SK-N-SH (cell line): ENCODE measurements at regions not wholly inside any gene's neighbourhood (a gene's known extent, or its start where the extent isn't known, plus 50 kb on each side); places are given as distances from the start of the nearest gene placed in this dataset.
"Not testable (repeated sequence)": the region's sequence is repeated elsewhere in the genome, so short reads cannot be mapped to it uniquely, and the experiment has no call there.

Source experiments
- CTCF ChIA-PET: fragments of 300-600, 350-600 bp; formaldehyde crosslinking; extraction: SDS; loops from one replicate; lab custom pipeline; 2021; lab: Yijun Ruan, JAX
- POLR2A ChIA-PET: fragments of 350-600 bp; sonication (Branson Sonifier 250); formaldehyde crosslinking; extraction: SDS; loops from one replicate; lab custom pipeline; 2020; ENCODE audit warnings: antibody characterized with exemption, inconsistent platforms; lab: Yijun Ruan, JAX
- DNase-seq: peaks from one replicate; pipeline ENCODE4 v3.0.0; 2012
- H2AFZ ChIP-seq: fragments of 200-600 bp; sonication (generic); 2 replicates; pipeline ENCODE4 v1.8.1; 2016; ENCODE audit warnings: antibody characterized with exemption, mild to moderate bottlenecking, low read depth
- H3F3A ChIP-seq: fragments of 200-600 bp; sonication (generic); replicated peaks from 2 replicates; pipeline ENCODE3; 2016; ENCODE audit warnings: antibody characterized with exemption, mild to moderate bottlenecking; ENCODE audit not compliant: insufficient read depth
- H3K27ac ChIP-seq, 2 experiments: fragments of 200-500 bp in 1 of 2; fragments of 200-600 bp in 1 of 2; sonication (Bioruptor generic) in 1 of 2; sonication (generic), shearing (Covaris generic) in 1 of 2; 2 replicates each; pipeline versions ENCODE4 v1.5.1 to v1.6.1; 2014 to 2016; ENCODE audit warnings: low read depth in 2 of 2, inconsistent platforms in 1 of 2, low read length in 1 of 2, mild to moderate bottlenecking in 1 of 2, mixed read lengths in 1 of 2
- H3K27me3 ChIP-seq: fragments of 200-600 bp; sonication (generic), shearing (Covaris generic); 2 replicates; pipeline ENCODE4 v1.6.1; 2016; ENCODE audit warnings: mixed run types; ENCODE audit not compliant: insufficient read depth
- H3K36me3 ChIP-seq, 2 experiments: fragments of 200-500 bp in 1 of 2; fragments of 200-600 bp in 1 of 2; sonication (Bioruptor generic) in 1 of 2; sonication (generic) in 1 of 2; replicated peaks in 1 of 2; 2 replicates each; pipeline versions ENCODE3 to v1.5.1; 2014 to 2016; ENCODE audit warnings: low read length in 1 of 2, mild to moderate bottlenecking in 1 of 2; ENCODE audit not compliant: insufficient read depth in 2 of 2, control insufficient read depth in 1 of 2
- H3K4me1 ChIP-seq, 2 experiments: fragments of 200-500 bp in 1 of 2; fragments of 200-600 bp in 1 of 2; sonication (Bioruptor generic) in 1 of 2; sonication (generic), shearing (Covaris generic) in 1 of 2; 2 replicates each; pipeline versions ENCODE4 v1.5.1 to v1.6.1; 2014 to 2016; ENCODE audit warnings: low read depth in 1 of 2, low read length in 1 of 2, mixed run types in 1 of 2; ENCODE audit not compliant: insufficient read depth in 2 of 2, control insufficient read depth in 1 of 2
- H3K4me2 ChIP-seq: fragments of 200-600 bp; sonication (generic), shearing (Covaris generic); 2 replicates; pipeline ENCODE4 v1.6.1; 2017; ENCODE audit warnings: mixed run types
- H3K4me3 ChIP-seq, 2 experiments: fragments of 200-500 bp in 1 of 2; fragments of 200-600 bp in 1 of 2; sonication (Bioruptor generic) in 1 of 2; sonication (generic), shearing (Covaris generic) in 1 of 2; 2 replicates each; pipeline versions ENCODE4 v1.5.1 to v1.8.1; 2014 to 2016; ENCODE audit warnings: low read depth in 2 of 2, inconsistent platforms in 1 of 2, low read length in 1 of 2, mild to moderate bottlenecking in 1 of 2, mixed read lengths in 1 of 2, moderate library complexity in 1 of 2
- H3K79me2 ChIP-seq: fragments of 200-600 bp; sonication (generic); 2 replicates; pipeline ENCODE4 v1.8.1; 2017; ENCODE audit warnings: mild to moderate bottlenecking; ENCODE audit not compliant: insufficient read depth
- H3K9ac ChIP-seq: fragments of 200-600 bp; sonication (generic); 2 replicates; pipeline ENCODE4 v1.6.1; 2017; ENCODE audit warnings: mixed run types
- H3K9me2 ChIP-seq: fragments of 200-600 bp; sonication (generic); 2 replicates; pipeline ENCODE4 v1.6.1; 2017; ENCODE audit warnings: mixed run types
- H3K9me3 ChIP-seq: fragments of 200-600 bp; sonication (generic); 2 replicates; pipeline ENCODE4 v1.6.1; 2017; ENCODE audit warnings: mixed run types, mild to moderate bottlenecking, moderate library complexity
- H4K20me1 ChIP-seq: fragments of 200-600 bp; sonication (generic); 2 replicates; pipeline ENCODE4 v1.6.1; 2017; ENCODE audit warnings: mild to moderate bottlenecking, mixed run types; ENCODE audit not compliant: insufficient read depth
- FOSL2 ChIP-seq: IDR thresholded peaks from 2 replicates; pipeline ENCODE4 v1.4.0; 2012; ENCODE audit warnings: low read depth, mild to moderate bottlenecking, moderate library complexity, borderline replicate concordance
- JUND ChIP-seq: IDR thresholded peaks from 2 replicates; pipeline ENCODE4 v1.4.0; 2012
- MXI1 ChIP-seq: IDR thresholded peaks from 2 replicates; pipeline ENCODE4 v1.6.1; 2012; ENCODE audit warnings: mild to moderate bottlenecking, low read depth, low read length, improper control_type of control experiment
- NRF1 ChIP-seq: IDR thresholded peaks from 2 replicates; pipeline ENCODE4 v1.6.1; 2012; ENCODE audit warnings: low read depth, mild to moderate bottlenecking, low read length
- SIN3A ChIP-seq: IDR thresholded peaks from 2 replicates; pipeline ENCODE4 v1.6.1; 2012; ENCODE audit warnings: low read depth, mild to moderate bottlenecking, low read length, moderate library complexity, borderline replicate concordance
- SMC3 ChIP-seq: IDR thresholded peaks from 2 replicates; pipeline ENCODE4 v1.6.1; 2012; ENCODE audit warnings: low read depth, low read length, improper control_type of control experiment
- TCF12 ChIP-seq: IDR thresholded peaks from 2 replicates; pipeline ENCODE4 v1.4.0; 2012
- TEAD4 ChIP-seq: IDR thresholded peaks from 2 replicates; pipeline ENCODE4 v1.4.0; 2012; ENCODE audit warnings: mild to moderate bottlenecking, borderline replicate concordance; ENCODE audit not compliant: insufficient read depth
- USF1 ChIP-seq: IDR thresholded peaks from 2 replicates; pipeline ENCODE4 v1.4.0; 2012; ENCODE audit warnings: low read depth, borderline replicate concordance
- ZBTB33 ChIP-seq: IDR thresholded peaks from 2 replicates; pipeline ENCODE4 v1.4.0; 2012; ENCODE audit warnings: low read depth, borderline replicate concordance
- WGBS: methylation state at CpG from one replicate; pipeline ENCODE4 v1.1.6; 2017; ENCODE audit warnings: low lambda C conversion rate; 5-methylcytosine and 5-hydroxymethylcytosine counted together
- TF ChIP-seq, protein P1 (sequence below): IDR thresholded peaks from 2 replicates; pipeline ENCODE4 v1.6.1; 2012; ENCODE audit warnings: mild to moderate bottlenecking, low read depth, low read length, moderate library complexity

DNA sequence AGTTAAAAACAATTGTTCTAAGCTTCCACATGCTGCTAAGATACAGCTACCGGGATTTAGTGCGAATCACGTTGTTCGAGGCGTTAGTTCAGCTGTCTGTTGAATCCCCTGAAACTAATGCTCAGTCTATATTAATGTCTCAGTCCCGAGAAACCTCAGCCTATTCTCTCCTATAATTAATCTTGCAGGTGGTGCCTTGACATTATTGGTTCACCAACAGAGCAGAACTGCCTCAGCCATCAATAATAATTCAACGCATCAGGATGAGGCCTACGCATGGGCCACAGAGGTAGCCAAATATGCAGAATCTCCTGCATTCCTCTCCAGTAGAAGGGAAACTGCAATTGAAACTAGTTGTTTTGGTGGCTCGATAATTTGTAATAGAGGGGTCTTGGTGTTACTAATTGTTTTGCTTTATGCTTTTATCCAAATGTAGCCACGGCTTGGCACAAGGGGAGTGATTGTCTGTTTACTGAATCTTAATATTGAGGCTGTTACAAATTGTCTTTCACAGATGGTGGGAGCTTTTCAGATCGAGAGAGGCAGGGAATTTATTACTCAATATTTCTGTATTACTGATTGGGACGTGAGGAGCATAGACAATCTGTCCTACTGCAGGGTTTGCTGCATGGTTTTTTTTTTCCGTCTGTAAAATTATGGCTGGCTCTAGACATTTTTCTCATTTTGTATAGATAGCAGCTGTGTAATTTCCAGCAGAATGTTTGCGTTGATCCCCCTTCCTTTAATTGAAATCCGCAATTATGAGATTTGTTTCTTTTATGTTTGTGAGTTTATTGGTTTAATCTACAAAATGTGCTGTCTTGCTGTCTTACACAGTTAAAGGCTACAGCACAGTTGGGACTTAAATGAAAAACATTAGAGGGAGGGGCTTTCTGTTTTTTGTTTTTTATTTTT lies 1036.5 kb upstream of the NOVA1 start:
- CTCF ChIA-PET = no interaction called here
- POLR2A ChIA-PET = no interaction called here
- 41% methylated on average over 15 of the region's 15 CpGs for WGBS

DNA sequence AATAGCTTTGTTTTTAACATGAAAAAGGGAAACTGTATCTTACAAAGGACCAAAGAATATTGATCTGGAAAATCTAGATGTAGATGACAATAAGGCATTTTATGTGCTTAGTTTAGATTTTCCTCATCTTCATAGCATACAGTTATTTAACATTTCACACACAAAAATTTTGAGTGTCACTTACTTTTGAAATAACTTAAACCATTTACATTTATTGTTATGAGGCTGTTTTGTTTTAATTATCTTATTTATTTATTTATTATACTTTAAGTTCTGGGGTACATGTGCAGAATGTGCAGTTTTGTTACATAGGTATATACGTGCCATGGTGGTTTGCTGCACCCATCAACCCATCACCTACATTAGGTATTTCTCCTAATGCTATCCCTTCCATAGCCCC lies 1042.9 kb upstream of the NOVA1 start:
- H3K4me2 ChIP-seq, H3K9me2 ChIP-seq, CTCF ChIA-PET, DNase-seq, H3F3A ChIP-seq, H3K36me3 ChIP-seq, H2AFZ ChIP-seq, H3K4me1 ChIP-seq, H3K4me3 ChIP-seq, POLR2A ChIA-PET, H3K27ac ChIP-seq, H3K27me3 ChIP-seq, H3K9ac ChIP-seq, H3K9me3 ChIP-seq, H3K79me2 ChIP-seq, H4K20me1 ChIP-seq: not testable (repeated sequence)
- WGBS = 87% methylated on average over 1 of the region's 1 CpG

More for the DNA sequence above, 1036.5 kb upstream of the NOVA1 start:
- Histone ChIP-seq H3K36me3 (no peaks in the 10 kb centered on the region), H3K27ac (no peak overlapping the region), H4K20me1 (no peaks in the 10 kb centered on the region), H3K4me1 (no peaks in the 10 kb centered on the region), H3K9me3 (no peaks in the 10 kb centered on the region), H3K4me3 (no peak overlapping the region), H3K9me2 (no peaks in the 10 kb centered on the region), H3K4me2 (no peak overlapping the region), H3K9ac (no peak overlapping the region), H3K27me3 (no peaks in the 10 kb centered on the region), H2AFZ (no peak overlapping the region), H3F3A (no peaks in the 10 kb centered on the region), H3K79me2 (no peaks in the 10 kb centered on the region)
- TF ChIP-seq USF1 (no peak), JUND (no peak), SMC3 (no peak)
- DNase-seq = no peak

DNA sequence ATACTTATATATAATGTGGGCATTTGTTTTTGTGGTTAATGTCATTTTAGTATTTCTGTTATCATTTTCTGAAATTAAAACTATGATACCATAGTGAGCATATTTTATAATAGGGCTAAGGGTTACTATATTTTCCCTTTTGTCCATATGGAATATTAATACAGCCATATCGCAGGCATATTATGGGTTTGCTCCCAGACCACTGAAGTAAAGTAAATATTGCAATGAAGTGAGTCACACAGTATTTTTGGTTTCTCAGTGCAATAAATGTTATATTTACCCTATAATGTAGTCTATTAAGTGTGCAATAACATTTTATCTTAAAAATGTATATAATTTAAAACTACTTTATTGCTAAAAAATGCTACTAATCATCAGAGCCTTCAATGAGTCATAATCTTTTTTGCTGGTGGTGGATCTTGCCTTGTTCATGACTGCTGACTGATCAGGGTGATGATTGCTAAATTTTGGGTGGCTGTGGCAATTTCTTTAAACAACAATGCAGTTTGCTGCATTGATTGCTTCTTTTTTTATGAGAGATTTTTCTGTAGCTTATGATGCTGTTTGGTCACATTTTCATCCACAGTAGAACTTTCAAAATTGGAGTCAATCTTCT lies 1044.5 kb upstream of the NOVA1 start:
- no peaks in the 10 kb centered on the region for H3K27me3 ChIP-seq
- H3K36me3 ChIP-seq = peaks cover 0 to 4% of the 10 kb centered on the region in 2 experiments
- H3K4me1 ChIP-seq = no peaks in the 10 kb centered on the region
- H3K27ac ChIP-seq = no peak overlapping the region
- H3K4me2 ChIP-seq = no peak overlapping the region
- no peak overlapping the region for H3K9ac ChIP-seq
- no peaks in the 10 kb centered on the region for H4K20me1 ChIP-seq
- no peak overlapping the region for H2AFZ ChIP-seq
- no peaks in the 10 kb centered on the region for H3K9me2 ChIP-seq
- DNase-seq = no peak
- ChIA-PET CTCF (no interaction called here), POLR2A (no interaction called here)
- no peaks in the 10 kb centered on the region for H3K9me3 ChIP-seq
- no peaks in the 10 kb centered on the region for H3F3A ChIP-seq
- no peaks in the 10 kb centered on the region for H3K79me2 ChIP-seq
- no peak overlapping the region for H3K4me3 ChIP-seq
- 16% methylated on average over 1 of the region's 1 CpG for WGBS
- TF ChIP-seq, protein P1, sequence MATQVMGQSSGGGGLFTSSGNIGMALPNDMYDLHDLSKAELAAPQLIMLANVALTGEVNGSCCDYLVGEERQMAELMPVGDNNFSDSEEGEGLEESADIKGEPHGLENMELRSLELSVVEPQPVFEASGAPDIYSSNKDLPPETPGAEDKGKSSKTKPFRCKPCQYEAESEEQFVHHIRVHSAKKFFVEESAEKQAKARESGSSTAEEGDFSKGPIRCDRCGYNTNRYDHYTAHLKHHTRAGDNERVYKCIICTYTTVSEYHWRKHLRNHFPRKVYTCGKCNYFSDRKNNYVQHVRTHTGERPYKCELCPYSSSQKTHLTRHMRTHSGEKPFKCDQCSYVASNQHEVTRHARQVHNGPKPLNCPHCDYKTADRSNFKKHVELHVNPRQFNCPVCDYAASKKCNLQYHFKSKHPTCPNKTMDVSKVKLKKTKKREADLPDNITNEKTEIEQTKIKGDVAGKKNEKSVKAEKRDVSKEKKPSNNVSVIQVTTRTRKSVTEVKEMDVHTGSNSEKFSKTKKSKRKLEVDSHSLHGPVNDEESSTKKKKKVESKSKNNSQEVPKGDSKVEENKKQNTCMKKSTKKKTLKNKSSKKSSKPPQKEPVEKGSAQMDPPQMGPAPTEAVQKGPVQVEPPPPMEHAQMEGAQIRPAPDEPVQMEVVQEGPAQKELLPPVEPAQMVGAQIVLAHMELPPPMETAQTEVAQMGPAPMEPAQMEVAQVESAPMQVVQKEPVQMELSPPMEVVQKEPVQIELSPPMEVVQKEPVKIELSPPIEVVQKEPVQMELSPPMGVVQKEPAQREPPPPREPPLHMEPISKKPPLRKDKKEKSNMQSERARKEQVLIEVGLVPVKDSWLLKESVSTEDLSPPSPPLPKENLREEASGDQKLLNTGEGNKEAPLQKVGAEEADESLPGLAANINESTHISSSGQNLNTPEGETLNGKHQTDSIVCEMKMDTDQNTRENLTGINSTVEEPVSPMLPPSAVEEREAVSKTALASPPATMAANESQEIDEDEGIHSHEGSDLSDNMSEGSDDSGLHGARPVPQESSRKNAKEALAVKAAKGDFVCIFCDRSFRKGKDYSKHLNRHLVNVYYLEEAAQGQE = no peak
- no peak for TF ChIP-seq SIN3A
- TF ChIP-seq TCF12 = no peak
- no peak for TF ChIP-seq NRF1
- TF ChIP-seq USF1 = no peak
- TF ChIP-seq ZBTB33 = no peak
- no peak for TF ChIP-seq TEAD4
- TF ChIP-seq FOSL2 = no peak
- no peak for TF ChIP-seq MXI1
